ENCODE measurements at regions not wholly inside any gene's neighbourhood (a gene's known extent, or its start where the extent isn't known, plus 50 kb on each side); places are given as distances from the start of the nearest gene placed in this dataset.
A peak's percentile ranks its signal among the peaks of the same experiment; 100 is the strongest.

- DNase-seq (ENCODE audit: low spot score) = peak; percentile 99
These were observed 348.6 kb downstream of the ANKRD7 start for GRCh38 chr7:118573085-118573484.

GRCh38 chr7:118575393-118575948 is 351.0 kb downstream of the ANKRD7 start:
- DNase-seq (ENCODE audit: low spot score) = peak; percentile 71

- DNase-seq (ENCODE audit: low spot score) = no peak
These were observed 356.4 kb downstream of the ANKRD7 start for GRCh38 chr7:118580743-118581382.

- peak; percentile 65 for DNase-seq (ENCODE audit: low spot score)
These were observed 359.1 kb downstream of the ANKRD7 start for GRCh38 chr7:118583641-118584040.

GRCh38 chr7:118586248-118586647 is 361.7 kb downstream of the ANKRD7 start:
- no peak for DNase-seq (ENCODE audit: low spot score)

- DNase-seq (ENCODE audit: low spot score) = no peak
These were observed 365.6 kb downstream of the ANKRD7 start for GRCh38 chr7:118590107-118590506.

- DNase-seq (ENCODE audit: low spot score) = no peak
These were observed 377.6 kb downstream of the ANKRD7 start for GRCh38 chr7:118602090-118602489.

GRCh38 chr7:118606602-118607001 is 382.1 kb downstream of the ANKRD7 start:
- no peak for DNase-seq (ENCODE audit: low spot score)

- no peak for DNase-seq (ENCODE audit: low spot score)
These were observed 384.7 kb downstream of the ANKRD7 start for GRCh38 chr7:118609207-118609606.

GRCh38 chr7:118615681-118616080 is 391.2 kb downstream of the ANKRD7 start:
- peak; percentile 76 for DNase-seq (ENCODE audit: low spot score)

GRCh38 chr7:118621810-118622360 is 397.4 kb downstream of the ANKRD7 start:
- DNase-seq (ENCODE audit: low spot score) = no peak

GRCh38 chr7:118626739-118627138 is 402.2 kb downstream of the ANKRD7 start:
- no peak for DNase-seq (ENCODE audit: low spot score)

GRCh38 chr7:118627467-118627866 is 403.0 kb downstream of the ANKRD7 start:
- DNase-seq (ENCODE audit: low spot score) = no peak

- no peak for DNase-seq (ENCODE audit: low spot score)
These were observed 405.5 kb downstream of the ANKRD7 start for GRCh38 chr7:118629898-118630438.

- no peak for DNase-seq (ENCODE audit: low spot score)
These were observed 417.9 kb downstream of the ANKRD7 start for GRCh38 chr7:118642396-118642795.

GRCh38 chr7:118644346-118644745 is 419.8 kb downstream of the ANKRD7 start:
- DNase-seq (ENCODE audit: low spot score) = no peak

GRCh38 chr7:118648002-118648401 is 423.5 kb downstream of the ANKRD7 start:
- no peak for DNase-seq (ENCODE audit: low spot score)

- no peak for DNase-seq (ENCODE audit: low spot score)
These were observed 433.0 kb downstream of the ANKRD7 start for GRCh38 chr7:118657391-118658005.

GRCh38 chr7:118662266-118662665 is 437.8 kb downstream of the ANKRD7 start:
- no peak for DNase-seq (ENCODE audit: low spot score)

GRCh38 chr7:118664498-118664897 is 440.0 kb downstream of the ANKRD7 start:
- DNase-seq (ENCODE audit: low spot score) = no peak

- DNase-seq (ENCODE audit: low spot score) = no peak
These were observed 446.6 kb downstream of the ANKRD7 start for GRCh38 chr7:118671149-118671548.

GRCh38 chr7:118684796-118685195 is 460.3 kb downstream of the ANKRD7 start:
- no peak for DNase-seq (ENCODE audit: low spot score)

GRCh38 chr7:118689403-118689802 is 464.9 kb downstream of the ANKRD7 start:
- DNase-seq (ENCODE audit: low spot score) = no peak
